ACC112 (cell line): ENCODE measurements at regions not wholly inside any gene's neighbourhood (a gene's known extent, or its start where the extent isn't known, plus 50 kb on each side); places are given as distances from the start of the nearest gene placed in this dataset.

Experiments
- H2AFZ ChIP-seq: fragments of 200-600 bp; sonication (generic); one replicate; pipeline ENCODE4 v1.6.0; 2017; ENCODE audit warnings: antibody characterized with exemption, low read length; ENCODE audit not compliant: unreplicated experiment
- H3K27ac ChIP-seq: fragments of 200-600 bp; sonication (generic); 2 replicates; pipeline ENCODE4 v1.5.1; 2014; ENCODE audit warnings: low read depth, mild to moderate bottlenecking, antibody characterized with exemption, low read length, moderate library complexity
- H3K27me3 ChIP-seq: fragments of 200-600 bp; sonication (generic); 2 replicates; pipeline ENCODE4 v1.6.1; 2014; ENCODE audit warnings: mild to moderate bottlenecking, antibody characterized with exemption, low read length, moderate library complexity, mixed read lengths; ENCODE audit not compliant: insufficient read depth
- H3K36me3 ChIP-seq: fragments of 200-600 bp; sonication (generic); 2 replicates; pipeline ENCODE4 v1.6.1; 2016; ENCODE audit warnings: mild to moderate bottlenecking, antibody characterized with exemption, low read length, moderate library complexity, mixed read lengths; ENCODE audit not compliant: insufficient read depth
- H3K4me1 ChIP-seq: fragments of 200-600 bp; sonication (generic); one replicate; pipeline ENCODE4 v1.6.1; 2016; ENCODE audit warnings: low read length, mixed read lengths; ENCODE audit not compliant: insufficient read depth, unreplicated experiment, control insufficient read depth
- H3K4me3 ChIP-seq: fragments of 200-600 bp; sonication (generic); 2 replicates; pipeline ENCODE4 v1.5.1; 2014; ENCODE audit warnings: mild to moderate bottlenecking, low read depth, low read length
- H3K79me2 ChIP-seq: fragments of 200-600 bp; sonication (generic); one replicate; pipeline ENCODE4 v1.6.0; 2016; ENCODE audit warnings: low read length; ENCODE audit not compliant: control insufficient read depth, unreplicated experiment, insufficient read depth

GRCh38 chr2:45067859-45068570 is 58.8 kb upstream of the SIX2 start:
- Histone ChIP-seq H3K27me3 (no peaks in the 10 kb centered on the region), H2AFZ (no peak overlapping the region), H3K4me1 (peaks cover 6% of the 10 kb centered on the region), H3K79me2 (no peaks in the 10 kb centered on the region), H3K4me3 (no peak overlapping the region), H3K27ac (no peak overlapping the region), H3K36me3 (no peaks in the 10 kb centered on the region)
